Activated naive CD4-positive, alpha-beta T cell treated with anti-CD3 and anti-CD28 coated beads, Interleukin-2, amount 50 U/mL, for 16 hours (primary cell): ENCODE measurements at regions not wholly inside any gene's neighbourhood (a gene's known extent, or its start where the extent isn't known, plus 50 kb on each side); places are given as distances from the start of the nearest gene placed in this dataset.

Source experiments
- DNase-seq: peaks from one replicate; pipeline ENCODE4 v3.0.0-alpha.2; 2020

- DNase-seq, result no peak
Measured at GRCh38 chr4:20532871-20533870, 167.1 kb upstream of the PACRGL start.

- DNase-seq, result no peak
Measured at GRCh38 chr4:20538905-20539304, 161.4 kb upstream of the PACRGL start.

DNA sequence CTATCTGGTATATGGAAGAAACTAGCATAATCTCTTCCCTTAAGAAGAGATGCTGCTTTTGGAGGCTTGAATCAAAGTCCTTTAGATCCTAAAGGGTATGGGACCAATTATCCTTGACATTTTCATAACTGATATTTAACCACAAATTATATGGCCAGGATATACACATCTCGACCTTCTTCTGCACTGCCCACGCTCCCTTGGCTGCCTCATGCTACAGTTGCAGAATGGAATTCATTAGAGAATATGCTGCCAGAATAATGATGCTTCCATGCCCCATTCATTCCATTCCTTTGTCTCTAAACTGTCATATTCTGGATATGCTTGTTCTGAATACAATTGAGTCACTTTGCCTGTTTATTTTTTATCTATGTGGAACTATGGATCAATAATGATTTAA, 157.1 kb upstream of the PACRGL start:
- no peak for DNase-seq

DNA sequence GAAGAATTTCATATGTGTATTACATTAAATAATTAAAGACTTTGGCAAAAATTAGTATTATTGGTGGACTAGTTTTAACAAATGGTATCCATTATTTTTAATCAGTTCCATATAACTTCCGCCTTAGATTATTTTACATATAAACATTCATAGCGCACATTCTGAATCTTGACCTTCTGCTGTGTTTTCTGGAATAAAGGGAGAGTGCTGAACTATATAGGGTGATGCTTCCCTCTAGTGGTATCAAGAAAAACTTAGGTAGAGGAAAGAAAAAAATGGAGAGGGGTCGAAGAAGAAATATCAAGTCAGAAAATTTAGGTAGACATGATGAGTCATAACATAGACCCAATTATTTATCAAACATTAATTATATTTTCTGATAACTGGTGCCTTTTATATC, 155.6 kb upstream of the PACRGL start:
- DNase-seq, result no peak

DNA sequence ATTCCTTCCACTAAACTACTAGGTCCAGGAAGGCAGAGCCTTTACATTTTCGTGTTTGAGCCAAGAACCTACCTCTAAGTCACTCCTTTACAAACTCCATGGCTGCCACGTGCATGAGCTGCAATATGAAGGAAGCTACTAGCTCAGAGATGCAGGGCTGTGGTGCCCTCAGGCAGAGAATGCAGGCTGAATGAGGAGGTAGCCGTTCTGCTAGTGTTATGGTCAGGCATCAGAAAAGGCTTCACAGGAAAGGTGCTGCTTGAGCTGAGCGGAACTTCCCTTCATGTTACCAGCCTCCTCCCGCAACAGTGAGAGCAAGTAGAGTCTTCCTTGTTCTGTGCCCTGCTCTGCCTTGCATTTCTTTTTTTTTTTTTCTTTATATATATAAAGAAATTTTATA, 148.3 kb upstream of the PACRGL start:
- no peak for DNase-seq

- DNase-seq, result no peak
Measured at GRCh38 chr4:20554134-20554533, 146.1 kb upstream of the PACRGL start.

- DNase-seq, result no peak
Measured at GRCh38 chr4:20565075-20565721, 135.1 kb upstream of the PACRGL start.

GRCh38 chr4:20570981-20571715, 129.1 kb upstream of the PACRGL start:
- DNase-seq, result no peak

DNA sequence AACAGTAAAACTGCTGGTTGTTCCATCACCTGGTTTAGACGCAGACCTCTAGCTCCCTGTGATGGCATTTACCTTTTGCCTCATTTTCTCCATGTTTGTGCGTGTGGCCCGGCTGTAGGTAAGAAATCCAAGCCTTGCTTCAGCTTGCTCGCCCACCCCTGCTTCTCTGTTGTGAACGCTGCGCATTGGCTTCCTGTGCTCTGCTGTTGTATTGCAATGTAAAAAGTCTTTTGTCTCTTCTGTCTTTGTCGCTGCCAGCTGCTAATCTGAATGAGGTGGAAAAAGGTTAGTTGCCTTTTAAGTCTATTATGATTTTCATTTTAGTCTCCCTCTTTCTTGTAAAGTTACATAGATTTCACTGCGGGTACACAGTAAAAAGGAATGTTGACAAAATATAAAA, 127.3 kb upstream of the PACRGL start:
- DNase-seq, result no peak

GRCh38 chr4:20574986-20575385, 125.3 kb upstream of the PACRGL start:
- DNase-seq, result no peak

GRCh38 chr4:20575486-20575885, 124.8 kb upstream of the PACRGL start:
- no peak for DNase-seq

DNA sequence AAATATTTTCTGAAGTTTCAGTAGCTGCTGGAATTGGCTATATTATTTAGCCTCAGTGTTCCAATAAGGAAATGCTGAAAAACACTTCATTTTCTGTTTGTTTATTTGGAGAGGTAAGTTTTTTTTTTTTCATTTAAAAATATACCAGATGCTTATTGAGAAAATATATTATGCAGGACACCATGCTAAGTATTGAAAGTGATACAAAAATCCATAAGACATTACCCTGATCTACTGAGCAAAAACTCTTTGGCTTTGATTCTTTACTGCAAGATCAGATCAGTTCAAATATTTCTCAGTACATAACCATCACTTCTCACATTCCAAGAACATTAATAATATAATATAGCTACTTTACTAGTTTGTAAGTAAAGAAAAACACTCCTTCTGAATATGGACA, 123.4 kb upstream of the PACRGL start:
- no peak for DNase-seq

DNA sequence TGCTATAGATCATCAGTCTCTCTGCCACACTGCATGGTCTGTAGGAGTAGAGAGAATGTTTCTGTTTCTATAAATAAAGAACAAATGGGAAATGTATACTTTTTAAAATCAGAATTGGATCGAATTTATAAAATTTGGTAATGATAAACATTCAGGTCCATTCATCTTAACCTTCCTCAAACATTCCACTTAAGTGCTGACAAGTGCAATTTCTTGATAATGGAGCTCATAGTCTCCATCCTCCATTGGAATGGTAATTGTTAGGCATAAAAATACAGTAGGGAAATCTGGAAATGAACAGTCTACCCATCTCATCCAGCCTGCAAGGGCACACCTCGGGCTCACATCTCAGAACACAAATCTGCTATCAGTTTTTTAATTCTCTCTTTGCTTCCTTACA, 122.6 kb upstream of the PACRGL start:
- no peak for DNase-seq

GRCh38 chr4:20580907-20581306, 119.4 kb upstream of the PACRGL start:
- DNase-seq, result no peak

DNA sequence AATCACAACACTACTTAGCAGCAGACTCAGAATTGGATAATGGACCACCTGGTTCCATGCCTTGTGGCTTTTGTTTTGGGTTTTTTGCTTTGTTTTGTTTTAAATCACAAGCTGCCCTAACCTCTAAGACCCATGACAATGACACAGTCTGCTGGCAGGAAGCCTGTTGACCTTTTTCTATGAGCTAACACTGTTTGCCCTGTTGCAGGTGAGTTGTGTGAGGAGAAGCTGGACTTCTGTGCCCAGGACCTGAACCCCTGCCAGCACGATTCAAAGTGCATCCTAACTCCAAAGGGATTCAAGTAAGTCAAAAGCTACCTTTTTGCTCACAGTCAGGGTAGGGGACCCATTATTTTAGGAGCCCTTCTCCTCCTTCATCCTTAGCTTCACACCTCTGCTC, 110.8 kb upstream of the PACRGL start:
- DNase-seq, result no peak

DNA sequence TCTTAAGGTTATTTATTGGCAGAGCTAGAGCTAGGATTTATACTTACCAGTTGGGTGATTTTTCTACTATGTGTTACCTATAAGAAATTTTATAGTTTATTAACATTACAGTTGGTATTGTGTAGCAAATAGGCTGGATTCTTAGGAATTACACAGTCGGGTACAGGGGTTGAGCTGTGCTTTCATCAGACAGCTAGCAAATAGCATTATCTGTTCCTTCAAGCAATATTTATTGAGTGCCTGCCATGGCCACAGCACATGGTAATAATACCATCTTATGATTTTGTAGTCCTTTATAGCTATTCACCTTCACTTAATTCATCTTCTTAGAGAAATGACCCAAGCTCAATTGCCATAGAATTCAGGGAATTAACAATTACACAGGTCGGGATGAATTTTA, 109.4 kb upstream of the PACRGL start:
- no peak for DNase-seq

- no peak for DNase-seq
Measured at GRCh38 chr4:20591571-20591970, 108.7 kb upstream of the PACRGL start.

- DNase-seq, result no peak
Measured at GRCh38 chr4:20592013-20592412, 108.2 kb upstream of the PACRGL start.

GRCh38 chr4:20592663-20593062, 107.6 kb upstream of the PACRGL start:
- DNase-seq, result no peak

DNA sequence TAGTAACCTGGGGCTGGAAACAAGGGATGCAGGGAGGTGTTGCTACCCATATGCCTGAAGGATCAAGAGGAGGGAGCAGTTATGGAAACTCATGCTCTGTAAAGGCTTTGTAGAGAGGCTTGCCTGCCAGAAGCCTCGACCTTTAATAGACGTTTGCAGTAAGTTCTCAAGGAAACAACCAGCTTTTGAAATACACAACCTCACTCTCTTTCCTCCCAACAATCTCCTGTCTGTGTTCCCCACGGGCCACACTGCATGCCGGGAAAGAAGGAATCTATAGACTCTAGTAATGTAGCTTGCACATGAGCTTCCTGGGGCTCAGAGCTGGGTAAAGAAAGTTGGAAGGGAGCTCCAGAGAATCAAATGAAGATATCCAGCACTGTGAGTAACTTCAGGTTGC, 101.6 kb upstream of the PACRGL start:
- DNase-seq, result no peak

DNA sequence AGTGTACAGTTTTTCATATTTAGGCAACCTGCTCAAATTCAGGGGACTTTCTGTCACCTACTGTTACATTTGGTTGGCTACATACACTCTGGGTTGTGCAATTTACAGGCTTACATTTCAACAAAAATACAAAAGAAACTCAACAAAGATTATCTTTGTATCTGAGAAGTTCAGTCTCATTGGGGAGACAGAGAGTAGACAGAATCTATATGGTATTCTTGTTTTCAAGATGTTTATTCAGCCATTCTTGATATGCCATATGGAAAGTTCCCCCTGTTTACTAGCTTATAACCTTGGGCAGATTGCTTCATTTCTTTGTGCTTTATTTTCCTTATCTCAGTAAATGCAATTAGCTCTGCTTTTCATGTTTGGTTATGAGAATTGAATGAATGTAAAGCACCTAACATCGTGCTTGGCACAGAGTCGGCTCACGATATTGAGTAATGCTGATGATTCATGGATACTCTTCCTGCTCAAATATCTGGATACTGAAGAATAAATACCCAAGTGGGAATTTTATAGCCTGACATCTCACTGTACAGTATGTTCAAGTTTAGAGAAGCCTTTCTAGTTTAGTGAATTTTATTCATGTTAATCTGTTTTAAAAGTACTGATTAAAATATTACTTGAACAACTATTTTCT, 96.5 kb upstream of the PACRGL start:
- DNase-seq, result no peak

- no peak for DNase-seq
Measured at GRCh38 chr4:20612313-20612712, 87.9 kb upstream of the PACRGL start.

DNA sequence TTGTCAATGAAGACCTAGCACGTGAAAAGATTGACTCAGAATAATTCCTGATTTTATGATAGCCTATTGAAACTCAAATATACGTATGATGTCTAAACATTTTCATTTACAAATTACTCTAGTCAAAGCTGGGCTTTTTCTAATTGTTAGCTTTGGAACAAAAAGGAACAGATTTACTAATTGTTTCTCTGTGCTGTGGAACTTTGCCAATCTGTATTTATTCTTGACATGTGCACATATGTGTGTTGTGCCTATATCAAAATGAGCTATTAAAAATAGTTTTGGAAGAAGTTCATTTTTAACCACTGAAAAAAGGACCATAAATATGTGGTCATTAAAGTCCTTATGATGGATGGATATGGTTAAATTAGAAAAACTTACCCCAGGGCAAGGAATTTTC, 85.4 kb upstream of the PACRGL start:
- DNase-seq, result no peak
